Activated gamma-delta T cell treated with Interleukin-2 at 50 U/mL for 16 hours (primary cell): ENCODE measurements at regions not wholly inside any gene's neighbourhood (a gene's known extent, or its start where the extent isn't known, plus 50 kb on each side); places are given as distances from the start of the nearest gene placed in this dataset.

Experiments
- DNase-seq: peaks from one replicate; pipeline ENCODE4 v3.0.0-alpha.2; 2020

DNA sequence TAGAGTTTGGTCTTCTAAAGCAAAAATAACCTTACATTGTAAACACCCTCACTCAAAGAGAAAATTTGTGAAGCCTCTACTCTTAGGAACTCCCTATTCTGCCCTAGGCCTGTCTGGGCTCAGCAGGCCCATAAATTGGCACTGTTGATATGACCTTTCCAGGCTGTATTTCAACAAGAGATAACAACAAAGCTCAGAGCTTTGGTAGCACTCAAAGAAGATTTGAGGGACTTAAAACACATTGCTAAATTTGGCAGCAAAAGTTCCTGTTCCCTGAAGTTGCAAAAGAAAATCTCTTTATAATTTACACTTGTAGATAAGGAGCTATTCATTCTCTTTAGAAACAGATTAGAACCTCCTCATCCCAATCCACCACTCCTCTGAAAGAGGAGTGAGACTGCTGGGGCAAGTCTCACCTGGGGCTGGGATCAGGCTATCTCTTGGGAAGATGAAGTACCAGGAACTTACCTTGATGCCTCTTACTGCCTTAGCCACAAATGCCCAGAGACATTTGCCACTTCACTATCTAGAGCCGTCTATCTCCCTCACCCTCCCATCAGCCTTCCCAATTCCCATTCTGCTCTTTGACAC lies 110.4 kb upstream of the AKIP1 start:
- no peak for DNase-seq

DNA sequence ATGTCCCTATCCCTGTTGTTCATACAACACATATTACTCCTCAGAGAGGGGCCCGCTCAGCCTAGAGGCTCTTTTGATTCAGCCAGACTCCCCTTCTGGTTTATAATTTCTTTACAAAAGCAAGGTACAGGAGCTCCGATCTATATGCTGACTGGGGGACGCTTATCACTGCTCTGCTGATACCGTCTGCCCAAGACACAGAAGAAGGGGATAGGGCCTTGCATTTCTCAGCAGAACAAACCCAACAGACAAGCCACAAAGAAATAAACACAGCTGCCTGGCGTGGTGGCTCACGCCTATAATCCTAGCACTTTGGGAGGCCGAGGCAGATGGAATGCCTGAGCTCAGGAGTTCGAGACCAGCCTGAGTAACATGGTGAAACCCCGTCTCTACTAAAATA lies 109.9 kb upstream of the AKIP1 start:
- no peak for DNase-seq

DNA sequence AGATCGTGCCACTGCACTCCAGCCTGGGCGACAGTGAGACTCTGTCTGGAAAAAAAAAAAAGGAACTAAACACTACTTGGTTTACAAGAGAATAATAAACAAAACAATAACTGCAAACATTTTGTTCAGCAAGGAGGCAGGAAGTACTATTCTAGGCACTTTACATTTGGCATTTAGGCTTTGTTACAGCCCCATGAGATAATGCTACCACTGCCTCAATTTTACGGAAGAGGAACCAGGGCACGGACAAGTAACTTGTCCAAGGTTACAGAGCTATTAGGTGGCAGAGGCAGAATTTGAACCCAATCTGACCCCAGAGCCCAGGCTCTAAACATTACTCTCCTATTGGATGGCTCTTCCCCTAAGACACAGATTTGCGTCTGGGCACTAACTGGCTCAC lies 108.7 kb upstream of the AKIP1 start:
- no peak for DNase-seq

DNA sequence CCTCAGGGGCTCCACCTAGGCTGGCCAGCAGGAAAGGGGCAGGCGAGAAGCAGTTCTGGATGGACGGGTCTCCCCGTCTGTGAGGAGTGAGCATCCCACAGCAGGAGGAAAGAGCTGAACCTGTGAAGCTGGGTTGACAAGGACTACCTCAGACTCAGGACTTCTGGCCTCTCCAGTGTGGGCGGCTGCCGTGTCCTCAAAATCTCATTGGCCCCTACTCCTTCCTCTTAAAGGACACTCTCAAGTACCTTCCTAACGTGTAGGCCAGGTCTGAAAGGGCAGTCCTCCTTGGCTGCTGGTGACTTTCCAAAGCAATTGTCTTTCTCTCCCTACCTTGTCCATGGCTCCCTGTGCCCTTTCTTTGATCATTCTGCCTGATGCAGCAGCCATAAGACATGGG lies 107.0 kb upstream of the AKIP1 start:
- no peak for DNase-seq

- DNase-seq = no peak
These were observed 105.7 kb upstream of the AKIP1 start for GRCh38 chr11:8805296-8805695.

GRCh38 chr11:8806974-8807373 lies 104.0 kb upstream of the AKIP1 start:
- no peak for DNase-seq

DNA sequence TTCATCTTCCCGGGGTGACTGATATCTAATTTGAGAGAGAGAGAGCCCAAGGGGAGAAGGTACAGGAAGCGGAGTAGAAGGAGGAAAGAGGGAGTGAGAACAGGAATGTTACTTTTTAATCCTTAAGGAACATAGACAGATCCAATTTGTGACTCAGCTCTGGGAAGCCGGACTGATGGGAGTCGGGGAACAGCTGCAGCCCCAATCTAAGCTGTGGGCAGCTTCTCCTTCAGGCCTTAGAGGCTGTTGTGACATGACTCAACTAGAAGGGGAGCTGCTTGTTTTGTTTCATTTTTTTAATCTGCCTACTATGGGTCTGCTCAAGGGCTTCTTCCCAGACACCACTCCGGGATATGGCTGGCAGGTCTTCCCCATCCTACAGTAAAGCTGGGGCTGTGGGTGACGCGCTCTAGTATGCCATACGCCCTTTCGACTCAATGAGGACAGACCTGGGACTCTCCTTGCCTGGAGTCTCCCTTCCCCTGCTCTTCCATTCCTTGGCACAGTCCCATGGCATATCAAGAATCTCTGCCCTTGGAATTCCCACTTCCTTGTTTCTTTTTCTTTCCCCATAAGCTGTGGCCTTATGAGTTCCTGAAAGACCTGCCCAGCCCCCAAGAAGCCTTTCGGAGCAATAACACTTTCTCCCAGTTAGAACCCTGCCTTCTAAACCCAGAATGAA lies 103.3 kb upstream of the AKIP1 start:
- no peak for DNase-seq

DNA sequence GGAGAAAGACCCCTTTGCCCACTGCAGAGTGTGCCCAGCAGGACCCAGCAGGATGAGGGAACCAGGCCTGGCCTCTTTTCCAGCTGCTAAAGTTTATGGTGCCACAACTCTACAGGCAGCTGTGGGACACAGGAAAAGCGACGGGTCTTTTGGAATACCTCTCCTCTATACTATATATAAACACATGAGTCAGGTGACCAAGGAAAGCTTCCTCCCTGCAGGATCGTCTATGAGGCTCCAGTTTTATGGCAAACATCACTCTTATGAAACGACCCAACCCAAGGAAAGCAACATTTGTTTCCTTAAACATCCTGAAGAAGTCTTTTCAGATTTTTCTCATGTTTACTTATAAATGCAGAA lies 102.8 kb upstream of the AKIP1 start:
- DNase-seq = no peak

DNA sequence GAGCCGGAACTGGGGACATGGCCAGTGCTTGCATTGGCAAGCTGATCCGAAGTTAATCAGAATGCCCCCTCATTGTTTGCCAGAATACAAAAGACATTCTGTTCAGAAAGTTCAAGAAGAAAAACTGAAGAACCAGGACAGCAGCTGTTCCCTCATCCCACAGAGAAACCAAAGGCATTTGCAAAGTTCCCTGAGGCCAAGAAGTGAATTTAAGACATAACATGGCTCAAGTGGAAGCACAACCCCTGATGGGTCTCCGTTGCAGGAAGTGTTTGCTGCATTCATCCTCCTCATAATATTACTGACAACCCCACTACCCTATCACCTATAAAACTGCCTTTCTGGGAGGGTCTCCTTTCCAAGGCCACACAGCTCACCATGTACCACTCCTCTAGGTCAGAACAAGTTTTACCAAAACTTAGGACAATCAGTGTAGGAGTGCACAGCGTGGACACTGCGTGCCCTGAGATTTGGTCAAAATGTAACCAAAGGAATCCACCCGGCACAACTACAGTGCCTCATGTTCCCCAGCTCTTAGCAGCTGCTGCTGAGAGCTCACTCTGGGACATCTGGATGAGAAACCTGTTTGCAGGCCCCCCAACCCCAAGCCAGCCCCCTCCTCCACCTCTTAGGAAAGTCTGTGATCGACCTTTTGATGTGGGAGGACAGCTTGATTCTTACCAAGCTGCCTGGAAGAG lies 101.6 kb upstream of the AKIP1 start:
- no peak for DNase-seq

GRCh38 chr11:8809939-8810539 lies 101.0 kb upstream of the AKIP1 start:
- DNase-seq = no peak

DNA sequence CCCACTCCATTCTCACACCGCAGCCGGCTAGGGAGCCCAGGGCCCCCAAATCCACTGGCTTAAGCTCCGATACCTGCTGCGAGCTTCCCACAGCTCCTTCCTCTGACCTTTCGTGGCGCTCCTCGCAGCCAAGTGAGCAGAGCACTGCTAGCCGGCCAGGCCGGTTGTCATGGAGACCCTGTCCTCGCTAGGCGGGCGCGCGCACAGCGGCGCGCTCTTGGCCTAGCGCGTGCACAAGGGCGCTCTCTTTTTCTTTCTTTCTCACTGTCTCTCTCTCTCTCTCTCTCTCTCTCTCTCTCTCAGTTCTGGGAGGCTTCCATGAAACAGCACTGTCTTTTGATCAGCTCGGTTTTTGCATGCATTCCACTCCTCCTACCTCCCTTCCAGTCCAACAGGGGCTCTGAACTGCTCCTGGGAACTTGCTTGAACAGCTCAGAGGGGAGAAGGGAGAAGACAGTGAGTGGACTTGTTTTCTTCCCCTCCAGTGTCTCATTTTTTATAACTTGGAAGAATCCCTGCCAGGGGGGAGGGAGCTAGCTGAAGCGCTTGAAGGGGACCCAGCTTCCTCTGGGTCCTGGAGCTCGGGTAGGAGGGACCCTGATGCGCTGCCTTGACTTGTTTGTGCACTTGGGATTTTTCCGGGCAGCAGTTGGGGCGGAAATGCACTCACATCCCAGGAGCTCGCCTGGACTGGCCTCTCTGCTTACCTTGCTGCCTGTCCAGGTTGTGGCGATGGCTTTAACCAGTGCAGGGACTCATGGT lies 100.3 kb upstream of the AKIP1 start:
- DNase-seq = no peak

GRCh38 chr11:8811571-8811970 lies 99.4 kb upstream of the AKIP1 start:
- DNase-seq = no peak

GRCh38 chr11:8812438-8812837 lies 98.6 kb upstream of the AKIP1 start:
- DNase-seq = no peak

DNA sequence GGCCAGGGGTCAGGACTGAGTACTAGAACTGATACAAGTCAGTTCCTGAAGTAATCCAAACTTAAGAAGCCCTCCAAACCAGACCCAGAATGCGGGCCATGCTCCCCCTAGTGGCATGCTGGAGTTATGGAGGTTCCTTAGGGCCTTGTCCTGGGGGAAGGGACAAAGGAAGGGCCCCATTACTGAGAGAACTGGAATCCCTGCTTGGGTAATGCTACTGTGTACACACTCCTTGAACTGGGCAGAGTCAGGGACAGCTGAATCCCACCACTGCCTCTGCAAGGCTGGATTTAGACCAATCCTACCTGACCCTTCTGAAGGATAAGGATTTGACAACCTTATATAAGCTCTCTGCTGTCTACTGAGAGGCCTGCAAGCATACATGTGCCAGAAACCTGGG lies 97.3 kb upstream of the AKIP1 start:
- DNase-seq = peak; percentile 9

- DNase-seq = no peak
These were observed 96.6 kb upstream of the AKIP1 start for GRCh38 chr11:8814209-8814922.

DNA sequence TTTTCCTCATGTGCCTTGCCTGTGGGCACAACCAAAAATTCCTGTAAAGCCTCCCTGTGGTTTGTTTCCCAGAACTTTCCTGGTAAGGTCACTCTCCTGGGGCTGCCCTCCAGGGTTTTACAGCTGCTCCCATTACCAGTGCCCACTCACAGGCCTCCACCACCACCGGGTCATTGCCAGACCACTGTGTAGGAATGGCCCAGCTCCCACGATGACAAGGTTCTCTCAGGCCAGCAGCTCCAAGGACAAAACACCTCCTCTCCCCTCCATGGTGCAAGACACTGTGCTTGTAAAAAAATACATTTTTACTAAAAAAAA lies 96.1 kb upstream of the AKIP1 start:
- no peak for DNase-seq

- no peak for DNase-seq
These were observed 92.6 kb upstream of the AKIP1 start for GRCh38 chr11:8818421-8818820.

GRCh38 chr11:8820401-8820800 lies 90.6 kb upstream of the AKIP1 start:
- DNase-seq = no peak

- DNase-seq = no peak
These were observed 88.5 kb upstream of the AKIP1 start for GRCh38 chr11:8822469-8822868.

DNA sequence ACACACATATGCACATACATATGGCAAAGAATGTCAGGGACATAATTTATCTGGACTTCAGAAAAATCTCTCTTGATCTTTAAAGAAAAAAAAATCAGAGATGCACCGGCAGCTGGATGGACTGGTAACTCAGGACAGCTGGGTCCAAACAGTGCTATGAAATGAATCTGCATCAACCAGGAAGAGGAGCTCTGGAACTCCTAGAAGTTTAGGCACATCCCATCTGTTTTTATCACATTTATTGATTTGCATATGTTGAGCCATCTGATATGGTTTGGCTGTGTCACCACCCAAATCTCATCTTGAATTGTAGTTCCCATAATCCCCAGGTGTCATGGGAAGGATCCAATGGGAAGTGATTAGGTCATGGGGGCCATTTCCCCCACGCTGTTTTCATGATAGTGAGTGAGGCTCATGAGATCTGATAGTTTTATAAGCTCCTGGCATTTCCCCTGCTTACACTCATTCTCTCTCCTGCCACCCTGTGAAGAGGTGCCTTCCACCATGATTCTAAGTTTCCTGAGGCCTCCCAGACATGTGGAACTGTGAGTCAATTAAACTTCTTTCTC lies 87.7 kb upstream of the AKIP1 start:
- DNase-seq = no peak

DNA sequence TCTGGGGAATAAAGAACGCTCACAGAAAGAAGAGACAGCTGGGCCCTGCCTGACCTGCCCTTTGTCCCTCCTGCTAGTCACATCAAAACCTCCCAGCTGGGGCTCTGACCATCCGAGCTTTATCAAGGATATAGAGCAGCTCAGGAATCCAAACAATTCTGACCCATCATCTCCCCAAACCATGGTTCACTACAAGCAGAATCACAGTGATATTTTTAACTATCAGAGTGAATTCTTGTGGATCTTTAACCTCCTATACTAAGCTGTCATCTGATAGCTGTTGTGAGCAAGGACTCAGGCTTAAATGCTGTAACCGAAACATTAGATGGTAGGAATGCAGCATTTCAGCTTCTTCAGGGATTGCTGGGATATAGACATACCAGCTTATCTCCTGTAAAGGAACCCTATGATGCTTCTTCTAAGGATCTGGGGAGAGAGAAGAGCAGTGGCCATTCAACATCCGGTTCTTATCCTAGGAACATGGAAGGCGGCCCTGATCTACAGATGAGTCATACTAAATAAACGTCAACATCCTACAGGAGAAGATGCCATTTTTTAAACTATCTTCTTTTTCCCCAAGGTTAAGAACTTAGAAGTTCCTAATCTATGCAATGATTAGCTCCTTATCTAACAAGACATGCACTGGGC lies 84.7 kb upstream of the AKIP1 start:
- DNase-seq = no peak
